ENCODE measurements at regions not wholly inside any gene's neighbourhood (a gene's known extent, or its start where the extent isn't known, plus 50 kb on each side); places are given as distances from the start of the nearest gene placed in this dataset.

- no peak for ATAC-seq (ENCODE audit: insufficient number of reproducible peaks, low FRiP score, low read depth)
- Histone ChIP-seq H3K27me3 (replicated peaks; ENCODE audit: insufficient read depth) (no peaks in the 10 kb centered on the region), H3K27ac (no peak overlapping the region), H3K4me1 (ENCODE audit: control insufficient read depth in 1 of 2, low read depth in 2 of 2) (no peaks in the 10 kb centered on the region), H3K36me3 (no peaks in the 10 kb centered on the region), H3K4me3 (no peak overlapping the region), H3K9me3 (no peaks in the 10 kb centered on the region)
- no peak for DNase-seq (ENCODE audit: low spot score)
- TF ChIP-seq, protein P1, sequence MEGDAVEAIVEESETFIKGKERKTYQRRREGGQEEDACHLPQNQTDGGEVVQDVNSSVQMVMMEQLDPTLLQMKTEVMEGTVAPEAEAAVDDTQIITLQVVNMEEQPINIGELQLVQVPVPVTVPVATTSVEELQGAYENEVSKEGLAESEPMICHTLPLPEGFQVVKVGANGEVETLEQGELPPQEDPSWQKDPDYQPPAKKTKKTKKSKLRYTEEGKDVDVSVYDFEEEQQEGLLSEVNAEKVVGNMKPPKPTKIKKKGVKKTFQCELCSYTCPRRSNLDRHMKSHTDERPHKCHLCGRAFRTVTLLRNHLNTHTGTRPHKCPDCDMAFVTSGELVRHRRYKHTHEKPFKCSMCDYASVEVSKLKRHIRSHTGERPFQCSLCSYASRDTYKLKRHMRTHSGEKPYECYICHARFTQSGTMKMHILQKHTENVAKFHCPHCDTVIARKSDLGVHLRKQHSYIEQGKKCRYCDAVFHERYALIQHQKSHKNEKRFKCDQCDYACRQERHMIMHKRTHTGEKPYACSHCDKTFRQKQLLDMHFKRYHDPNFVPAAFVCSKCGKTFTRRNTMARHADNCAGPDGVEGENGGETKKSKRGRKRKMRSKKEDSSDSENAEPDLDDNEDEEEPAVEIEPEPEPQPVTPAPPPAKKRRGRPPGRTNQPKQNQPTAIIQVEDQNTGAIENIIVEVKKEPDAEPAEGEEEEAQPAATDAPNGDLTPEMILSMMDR (IDR thresholded peaks at IDR 0.05): no peak
These were observed 1330.6 kb downstream of the BRD1 start for GRCh38 chr22:48496987-48497650.

- Histone ChIP-seq H3K27me3 (replicated peaks; ENCODE audit: insufficient read depth) (no peaks in the 10 kb centered on the region), H3K27ac (no peak overlapping the region), H3K4me1 (ENCODE audit: control insufficient read depth in 1 of 2, low read depth in 2 of 2) (no peaks in the 10 kb centered on the region), H3K36me3 (no peaks in the 10 kb centered on the region), H3K4me3 (no peak overlapping the region), H3K9me3 (no peaks in the 10 kb centered on the region)
- ATAC-seq (ENCODE audit: insufficient number of reproducible peaks, low FRiP score, low read depth) (no peak), DNase-seq (ENCODE audit: low spot score) (no peak)
- TF ChIP-seq, protein P1 (IDR thresholded peaks at IDR 0.05): no peak
These were observed 1331.3 kb downstream of the BRD1 start for GRCh38 chr22:48496226-48496845.

- Histone ChIP-seq H3K27ac (no peak overlapping the region), H3K36me3 (no peaks in the 10 kb centered on the region), H3K27me3 (replicated peaks; ENCODE audit: insufficient read depth) (no peaks in the 10 kb centered on the region), H3K9me3 (no peaks in the 10 kb centered on the region), H3K4me3 (no peak overlapping the region), H3K4me1 (ENCODE audit: control insufficient read depth in 1 of 2, low read depth in 2 of 2) (no peaks in the 10 kb centered on the region)
- TF ChIP-seq, protein P1 (IDR thresholded peaks at IDR 0.05): no peak
- no peak for DNase-seq (ENCODE audit: low spot score)
- ATAC-seq (ENCODE audit: insufficient number of reproducible peaks, low FRiP score, low read depth): no peak
These were observed 1332.0 kb downstream of the BRD1 start for GRCh38 chr22:48495751-48496080.

DNA sequence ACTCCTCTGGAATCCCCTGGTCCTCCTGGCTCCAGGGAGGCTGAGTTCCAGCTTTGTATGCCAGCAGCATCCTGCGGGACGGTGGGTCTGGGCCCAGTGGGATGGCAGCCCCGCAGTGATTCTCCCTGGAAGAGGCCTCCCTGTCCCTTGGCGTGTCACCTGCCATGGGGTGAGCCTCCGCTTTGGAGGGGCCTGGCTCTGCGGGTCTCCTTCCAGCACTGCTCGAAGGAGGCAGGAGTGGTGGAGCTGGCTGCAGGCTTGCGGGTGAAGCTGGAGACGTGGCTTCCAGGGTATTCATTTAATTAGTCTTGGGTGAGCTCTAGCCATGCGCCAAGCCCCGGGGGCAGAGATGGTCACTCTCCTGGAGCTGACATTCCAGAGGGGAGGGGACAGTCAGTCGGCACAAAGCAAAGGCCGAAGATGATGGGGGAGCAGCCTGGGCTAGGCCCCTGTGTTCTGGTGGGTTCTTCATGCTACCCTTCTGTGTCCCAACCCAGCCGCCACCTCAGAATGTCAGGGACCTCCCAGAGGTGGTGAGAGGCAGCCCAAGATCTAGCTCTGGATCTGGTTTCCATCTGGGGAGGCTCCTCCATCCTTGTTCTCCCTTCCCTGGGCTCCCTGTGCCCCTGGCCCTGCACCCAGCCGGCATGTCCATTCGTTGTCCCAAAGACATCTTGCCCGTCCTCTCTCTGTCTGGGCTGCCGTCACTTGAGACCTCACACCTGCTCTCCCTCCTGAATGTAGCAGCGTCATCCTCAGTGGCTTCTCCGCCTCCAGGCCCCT, 1332.5 kb downstream of the BRD1 start:
- H3K36me3 ChIP-seq: no peaks in the 10 kb centered on the region
- no peaks in the 10 kb centered on the region for H3K9me3 ChIP-seq
- no peak for DNase-seq (ENCODE audit: low spot score)
- H3K4me3 ChIP-seq: no peak overlapping the region
- H3K4me1 ChIP-seq (ENCODE audit: control insufficient read depth in 1 of 2, low read depth in 2 of 2): peaks cover 0 to 5% of the 10 kb centered on the region in 2 donors
- H3K27ac ChIP-seq: no peak overlapping the region
- no peaks in the 10 kb centered on the region for H3K27me3 ChIP-seq (replicated peaks; ENCODE audit: insufficient read depth)
- ATAC-seq (ENCODE audit: insufficient number of reproducible peaks, low FRiP score, low read depth): no peak
- TF ChIP-seq, protein P1 (IDR thresholded peaks at IDR 0.05): no peak

- H3K36me3 ChIP-seq: no peaks in the 10 kb centered on the region
- H3K27me3 ChIP-seq (replicated peaks; ENCODE audit: insufficient read depth): no peaks in the 10 kb centered on the region
- peaks cover 0 to 12% of the 10 kb centered on the region in 2 donors for H3K4me1 ChIP-seq (ENCODE audit: control insufficient read depth in 1 of 2, low read depth in 2 of 2)
- no peak overlapping the region for H3K27ac ChIP-seq
- TF ChIP-seq, protein P1 (IDR thresholded peaks at IDR 0.05): no peak
- no peak overlapping the region for H3K4me3 ChIP-seq
- H3K9me3 ChIP-seq: no peaks in the 10 kb centered on the region
- no peak for ATAC-seq (ENCODE audit: insufficient number of reproducible peaks, low FRiP score, low read depth)
- DNase-seq (ENCODE audit: low spot score): no peak
These were observed 1333.3 kb downstream of the BRD1 start for GRCh38 chr22:48494256-48494967.
